Fibroblast of villous mesenchyme (primary cell): ENCODE measurements at regions not wholly inside any gene's neighbourhood (a gene's known extent, or its start where the extent isn't known, plus 50 kb on each side); places are given as distances from the start of the nearest gene placed in this dataset.

ENCODE experiments used
- DNase-seq: peaks from one replicate; pipeline ENCODE4 v3.0.0-alpha.2; 2010; ENCODE audit warnings: low read depth
- H3K4me3 ChIP-seq: 2 replicates; pipeline ENCODE4 v1.5.1; 2011; ENCODE audit warnings: low read depth, mild to moderate bottlenecking, low read length
- CTCF ChIP-seq: IDR thresholded peaks from 2 replicates; pipeline ENCODE4 v1.5.1; 2012; ENCODE audit warnings: low read depth, mild to moderate bottlenecking, low read length; ENCODE audit not compliant: insufficient read depth

GRCh38 chr9:134265078-134265477 is 61.2 kb upstream of the RXRA start:
- no peak for TF ChIP-seq CTCF
- H3K4me3 ChIP-seq: no peak overlapping the region
- no peak for DNase-seq

GRCh38 chr9:134266418-134266817 is 59.8 kb upstream of the RXRA start:
- no peak overlapping the region for H3K4me3 ChIP-seq
- DNase-seq: no peak
- TF ChIP-seq CTCF: no peak

GRCh38 chr9:134267305-134267880 is 58.9 kb upstream of the RXRA start:
- peak; percentile 25 for TF ChIP-seq CTCF
- DNase-seq: no peak

GRCh38 chr9:134267881-134268724 is 58.2 kb upstream of the RXRA start:
- TF ChIP-seq CTCF: no peak
- no peak for DNase-seq
- H3K4me3 ChIP-seq: no peak overlapping the region

More at GRCh38 chr9:134267305-134267880, 58.9 kb upstream of the RXRA start:
- no peak overlapping the region for H3K4me3 ChIP-seq

GRCh38 chr9:134268747-134269146 is 57.5 kb upstream of the RXRA start:
- no peak for DNase-seq
- TF ChIP-seq CTCF: no peak
- H3K4me3 ChIP-seq: no peak overlapping the region

GRCh38 chr9:134271338-134272301 is 54.6 kb upstream of the RXRA start:
- H3K4me3 ChIP-seq: no peak overlapping the region
- no peak for DNase-seq
- TF ChIP-seq CTCF: no peak
